ENCODE measurements at regions not wholly inside any gene's neighbourhood (a gene's known extent, or its start where the extent isn't known, plus 50 kb on each side); places are given as distances from the start of the nearest gene placed in this dataset.

DNA sequence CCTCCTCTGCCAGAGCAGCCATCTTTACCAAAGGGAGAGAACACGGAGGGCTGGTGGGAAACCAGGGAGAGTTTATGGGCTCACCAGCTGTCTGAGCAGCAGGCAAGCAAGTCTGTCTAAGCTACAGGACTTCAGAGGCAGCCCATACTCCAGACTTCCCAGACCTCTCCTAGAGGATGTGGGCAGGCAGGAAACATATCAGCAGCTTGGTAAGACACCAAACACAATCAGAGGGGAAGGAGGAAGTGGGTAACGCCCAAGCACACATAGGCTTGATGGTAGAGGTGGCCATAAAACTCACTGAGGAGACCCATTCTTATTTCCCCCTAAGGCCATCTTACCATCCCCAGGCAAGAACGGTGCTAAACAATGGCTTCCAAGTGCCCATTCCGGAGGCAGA is 143.1 kb upstream of the ARID1B start:
- TF ChIP-seq, protein P1, sequence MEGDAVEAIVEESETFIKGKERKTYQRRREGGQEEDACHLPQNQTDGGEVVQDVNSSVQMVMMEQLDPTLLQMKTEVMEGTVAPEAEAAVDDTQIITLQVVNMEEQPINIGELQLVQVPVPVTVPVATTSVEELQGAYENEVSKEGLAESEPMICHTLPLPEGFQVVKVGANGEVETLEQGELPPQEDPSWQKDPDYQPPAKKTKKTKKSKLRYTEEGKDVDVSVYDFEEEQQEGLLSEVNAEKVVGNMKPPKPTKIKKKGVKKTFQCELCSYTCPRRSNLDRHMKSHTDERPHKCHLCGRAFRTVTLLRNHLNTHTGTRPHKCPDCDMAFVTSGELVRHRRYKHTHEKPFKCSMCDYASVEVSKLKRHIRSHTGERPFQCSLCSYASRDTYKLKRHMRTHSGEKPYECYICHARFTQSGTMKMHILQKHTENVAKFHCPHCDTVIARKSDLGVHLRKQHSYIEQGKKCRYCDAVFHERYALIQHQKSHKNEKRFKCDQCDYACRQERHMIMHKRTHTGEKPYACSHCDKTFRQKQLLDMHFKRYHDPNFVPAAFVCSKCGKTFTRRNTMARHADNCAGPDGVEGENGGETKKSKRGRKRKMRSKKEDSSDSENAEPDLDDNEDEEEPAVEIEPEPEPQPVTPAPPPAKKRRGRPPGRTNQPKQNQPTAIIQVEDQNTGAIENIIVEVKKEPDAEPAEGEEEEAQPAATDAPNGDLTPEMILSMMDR (IDR thresholded peaks at IDR 0.05; ENCODE audit: insufficient read depth, low read length) = no peak
- no peak for TF ChIP-seq POLR2AphosphoS5 (IDR thresholded peaks at IDR 0.05; ENCODE audit: low read depth)
